ENCODE measurements at regions not wholly inside any gene's neighbourhood (a gene's known extent, or its start where the extent isn't known, plus 50 kb on each side); places are given as distances from the start of the nearest gene placed in this dataset.

- Histone ChIP-seq H3K4me1 (peaks cover 7 to 43% (median 8%) of the 10 kb centered on the region in 3 donors), H3K36me3 (no peaks in the 10 kb centered on the region), H3K9me3 (no peaks in the 10 kb centered on the region), H3K27me3 (no peaks in the 10 kb centered on the region), H3K27ac (peak overlapping the region in 2 of 4 donors; percentile 36 to 45), H3K4me3 (no peak overlapping the region)
- no peak for ATAC-seq
- TF ChIP-seq EP300 (IDR thresholded peaks at IDR 0.05) = peak; percentile 11
- no peak for TF ChIP-seq POLR2A (IDR thresholded peaks at IDR 0.05)
- WGBS, 2 donors (ENCODE audit: low coverage in 1 of 2) = 6 to 17% methylated on average over 4 of the region's 4 CpGs
Measured at GRCh38 chr10:94103801-94104221, 110.1 kb downstream of the PLCE1 start.

GRCh38 chr10:94104316-94105000 lies 110.7 kb downstream of the PLCE1 start:
- Histone ChIP-seq H3K27me3 (no peaks in the 10 kb centered on the region), H3K4me3 (no peak overlapping the region), H3K36me3 (no peaks in the 10 kb centered on the region), H3K4me1 (peaks cover 7 to 40% (median 8%) of the 10 kb centered on the region in 3 donors), H3K9me3 (no peaks in the 10 kb centered on the region), H3K27ac (peak overlapping the region in 2 of 4 donors; percentile 36 to 45)
- TF ChIP-seq POLR2AphosphoS5 (IDR thresholded peaks at IDR 0.05) (no peak), CTCF (IDR thresholded peaks at IDR 0.05) (no peak), EP300 (IDR thresholded peaks at IDR 0.05) (no peak), POLR2A (IDR thresholded peaks at IDR 0.05) (no peak)
- WGBS, 2 donors (ENCODE audit: low coverage in 1 of 2) = 50 to 55% methylated on average over 4 to 7 of the region's 7 CpGs
- ATAC-seq = no peak

GRCh38 chr10:94105226-94105625 lies 111.5 kb downstream of the PLCE1 start:
- no peaks in the 10 kb centered on the region for H3K9me3 ChIP-seq
- 70 to 78% methylated on average over 2 to 3 of the region's 3 CpGs for WGBS, 2 donors (ENCODE audit: low coverage in 1 of 2)
- no peak overlapping the region for H3K4me3 ChIP-seq
- no peak overlapping the region for H3K27ac ChIP-seq
- H3K27me3 ChIP-seq = no peaks in the 10 kb centered on the region
- H3K36me3 ChIP-seq = no peaks in the 10 kb centered on the region
- peaks cover 7 to 44% (median 8%) of the 10 kb centered on the region in 3 donors for H3K4me1 ChIP-seq
- ATAC-seq = no peak
- TF ChIP-seq POLR2A (IDR thresholded peaks at IDR 0.05) = no peak

- H3K4me1 ChIP-seq = peaks cover 9 to 50% (median 16%) of the 10 kb centered on the region in 3 donors
- no peak overlapping the region for H3K27ac ChIP-seq
- no peaks in the 10 kb centered on the region for H3K36me3 ChIP-seq
- no peak for TF ChIP-seq POLR2A (IDR thresholded peaks at IDR 0.05)
- TF ChIP-seq EP300 (IDR thresholded peaks at IDR 0.05) = no peak
- TF ChIP-seq POLR2AphosphoS5 (IDR thresholded peaks at IDR 0.05) = no peak
- TF ChIP-seq CTCF (IDR thresholded peaks at IDR 0.05) = no peak
- 44 to 61% methylated on average over 2 of the region's 2 CpGs for WGBS, 2 donors (ENCODE audit: low coverage in 1 of 2)
- no peak for ATAC-seq
- no peaks in the 10 kb centered on the region for H3K27me3 ChIP-seq
- H3K4me3 ChIP-seq = no peak overlapping the region
- H3K9me3 ChIP-seq = no peaks in the 10 kb centered on the region
Measured at GRCh38 chr10:94107191-94107590, 113.5 kb downstream of the PLCE1 start.

GRCh38 chr10:94108200-94108599 lies 114.5 kb downstream of the PLCE1 start:
- Histone ChIP-seq H3K36me3 (no peaks in the 10 kb centered on the region), H3K9me3 (no peaks in the 10 kb centered on the region), H3K27ac (no peak overlapping the region), H3K4me1 (peaks cover 9 to 46% (median 13%) of the 10 kb centered on the region in 3 donors), H3K4me3 (no peak overlapping the region), H3K27me3 (no peaks in the 10 kb centered on the region)
- TF ChIP-seq POLR2AphosphoS5 (IDR thresholded peaks at IDR 0.05) (no peak), POLR2A (IDR thresholded peaks at IDR 0.05) (no peak), CTCF (IDR thresholded peaks at IDR 0.05) (no peak), EP300 (IDR thresholded peaks at IDR 0.05) (no peak)
- WGBS, 2 donors (ENCODE audit: low coverage in 1 of 2) = 70 to 92% methylated on average over 2 of the region's 2 CpGs
- ATAC-seq = no peak

GRCh38 chr10:94111367-94111766 lies 117.6 kb downstream of the PLCE1 start:
- ATAC-seq = peak; percentile 39
- Histone ChIP-seq H3K36me3 (no peaks in the 10 kb centered on the region), H3K9me3 (no peaks in the 10 kb centered on the region), H3K27me3 (no peaks in the 10 kb centered on the region), H3K4me1 (peaks cover 3 to 36% (median 8%) of the 10 kb centered on the region in 3 donors), H3K4me3 (no peak overlapping the region), H3K27ac (peak overlapping the region; percentile 1 to 55 (median 38))
- WGBS, 2 donors (ENCODE audit: low coverage in 1 of 2) = 74 to 82% methylated on average over 2 of the region's 2 CpGs
- TF ChIP-seq POLR2AphosphoS5 (IDR thresholded peaks at IDR 0.05) (no peak), EP300 (IDR thresholded peaks at IDR 0.05) (no peak)

Data from gastroesophageal sphincter (tissue), 4 donors.